Stimulated activated CD4-positive, alpha-beta T cell treated with anti-CD3 and anti-CD28 coated beads, Interleukin-15, amount 100 ng/mL, for 1 hour (primary cell): ENCODE measurements at regions not wholly inside any gene's neighbourhood (a gene's known extent, or its start where the extent isn't known, plus 50 kb on each side); places are given as distances from the start of the nearest gene placed in this dataset.

Experiments used
- DNase-seq, 2 donors: peaks; one replicate each; pipeline ENCODE4 v3.0.0-alpha.2; 2020; ENCODE audit warnings: low read depth in 1 of 2, low spot score in 1 of 2

GRCh38 chr9:81132796-81133195 is 556.6 kb downstream of the TLE1 start:
- DNase-seq, result no peak

- DNase-seq, result no peak
Observed at GRCh38 chr9:81132318-81132717, 557.0 kb downstream of the TLE1 start.

- no peak for DNase-seq
Observed at GRCh38 chr9:81128701-81129100, 560.6 kb downstream of the TLE1 start.

GRCh38 chr9:81125446-81126092 is 563.8 kb downstream of the TLE1 start:
- no peak for DNase-seq

- no peak for DNase-seq
Observed at GRCh38 chr9:81123526-81123925, 565.8 kb downstream of the TLE1 start.

GRCh38 chr9:81122749-81123148 is 566.6 kb downstream of the TLE1 start:
- DNase-seq, result no peak

GRCh38 chr9:81119591-81119990 is 569.8 kb downstream of the TLE1 start:
- no peak for DNase-seq

- DNase-seq, result no peak
Observed at GRCh38 chr9:81118416-81118815, 570.9 kb downstream of the TLE1 start.

- DNase-seq, result no peak
Observed at GRCh38 chr9:81116340-81117137, 572.8 kb downstream of the TLE1 start.

- DNase-seq, result no peak
Observed at GRCh38 chr9:81113453-81114124, 575.8 kb downstream of the TLE1 start.

- no peak for DNase-seq
Observed at GRCh38 chr9:81112627-81113452, 576.5 kb downstream of the TLE1 start.

- no peak for DNase-seq
Observed at GRCh38 chr9:81108821-81109220, 580.5 kb downstream of the TLE1 start.

- DNase-seq, result no peak
Observed at GRCh38 chr9:81108391-81108790, 581.0 kb downstream of the TLE1 start.

- DNase-seq, result no peak
Observed at GRCh38 chr9:81103597-81104471, 585.5 kb downstream of the TLE1 start.

GRCh38 chr9:81097131-81097847 is 592.1 kb downstream of the TLE1 start:
- DNase-seq, result no peak

GRCh38 chr9:81096625-81097024 is 592.7 kb downstream of the TLE1 start:
- DNase-seq, result no peak

- DNase-seq, result no peak
Observed at GRCh38 chr9:81092057-81092456, 597.3 kb downstream of the TLE1 start.

- no peak for DNase-seq
Observed at GRCh38 chr9:81088341-81088740, 601.0 kb downstream of the TLE1 start.

GRCh38 chr9:81086416-81086815 is 602.9 kb downstream of the TLE1 start:
- DNase-seq, result no peak
